C4-2B (cell line): ENCODE measurements at regions not wholly inside any gene's neighbourhood (a gene's known extent, or its start where the extent isn't known, plus 50 kb on each side); places are given as distances from the start of the nearest gene placed in this dataset.

Experiments
- ZFX ChIP-seq: fragments of 450-650 bp; IDR thresholded peaks from 2 replicates; pipeline ENCODE4 v1.6.1; 2017
- TF ChIP-seq, protein P1 (sequence below): fragments of 450-650 bp; conservative IDR thresholded peaks from 2 replicates; pipeline ENCODE4 v1.5.1; 2017; ENCODE audit warnings: mild to moderate bottlenecking

DNA sequence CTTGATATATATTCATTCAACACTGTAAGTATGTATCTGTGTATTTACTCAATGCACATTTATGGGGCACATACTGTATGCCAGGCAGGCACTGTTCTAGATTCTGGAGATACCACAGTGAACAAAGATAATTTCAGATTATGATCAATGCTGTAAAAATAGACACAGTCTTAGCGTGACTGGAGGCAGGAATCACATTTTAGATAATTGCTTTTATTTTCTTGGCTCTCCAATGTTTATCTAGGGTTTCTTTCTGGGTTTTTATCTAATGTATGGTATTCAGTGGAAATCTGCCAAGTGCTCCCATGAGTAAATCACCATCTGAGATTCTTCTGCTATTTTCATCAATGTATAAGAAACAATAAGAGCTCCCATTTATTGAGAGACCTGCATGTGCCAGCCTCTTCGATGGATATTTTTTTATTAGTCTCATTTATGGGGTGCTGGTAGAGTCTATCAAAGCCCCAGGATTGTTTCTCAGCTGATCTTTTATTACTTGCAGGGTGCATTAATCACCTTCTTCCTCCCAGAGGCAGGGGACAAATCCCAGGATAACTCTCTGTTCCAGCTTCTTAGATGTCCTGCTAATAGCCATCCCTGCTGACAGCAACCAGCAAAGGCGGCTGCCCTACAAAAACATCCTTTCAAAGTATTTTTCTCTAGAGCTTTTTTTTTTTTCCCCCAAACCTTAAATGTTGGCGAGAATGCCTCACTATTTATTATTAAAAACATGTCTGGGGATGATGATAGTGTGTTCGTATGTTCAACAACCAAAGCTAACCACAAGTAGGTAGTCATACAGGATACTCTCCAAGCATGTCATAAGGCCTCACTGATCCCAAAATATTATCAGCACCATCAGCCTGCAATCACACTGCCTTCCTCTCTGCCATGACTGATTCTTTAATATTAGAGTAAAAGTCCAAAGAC, 331.0 kb upstream of the RASGRP1 start:
- TF ChIP-seq, protein P1, sequence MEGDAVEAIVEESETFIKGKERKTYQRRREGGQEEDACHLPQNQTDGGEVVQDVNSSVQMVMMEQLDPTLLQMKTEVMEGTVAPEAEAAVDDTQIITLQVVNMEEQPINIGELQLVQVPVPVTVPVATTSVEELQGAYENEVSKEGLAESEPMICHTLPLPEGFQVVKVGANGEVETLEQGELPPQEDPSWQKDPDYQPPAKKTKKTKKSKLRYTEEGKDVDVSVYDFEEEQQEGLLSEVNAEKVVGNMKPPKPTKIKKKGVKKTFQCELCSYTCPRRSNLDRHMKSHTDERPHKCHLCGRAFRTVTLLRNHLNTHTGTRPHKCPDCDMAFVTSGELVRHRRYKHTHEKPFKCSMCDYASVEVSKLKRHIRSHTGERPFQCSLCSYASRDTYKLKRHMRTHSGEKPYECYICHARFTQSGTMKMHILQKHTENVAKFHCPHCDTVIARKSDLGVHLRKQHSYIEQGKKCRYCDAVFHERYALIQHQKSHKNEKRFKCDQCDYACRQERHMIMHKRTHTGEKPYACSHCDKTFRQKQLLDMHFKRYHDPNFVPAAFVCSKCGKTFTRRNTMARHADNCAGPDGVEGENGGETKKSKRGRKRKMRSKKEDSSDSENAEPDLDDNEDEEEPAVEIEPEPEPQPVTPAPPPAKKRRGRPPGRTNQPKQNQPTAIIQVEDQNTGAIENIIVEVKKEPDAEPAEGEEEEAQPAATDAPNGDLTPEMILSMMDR, result no peak
- TF ChIP-seq ZFX, result no peak
